NCI-H345 treated with DMSO at 0.1 percent for 48 hours (cell line): ENCODE measurements at regions not wholly inside any gene's neighbourhood (a gene's known extent, or its start where the extent isn't known, plus 50 kb on each side); places are given as distances from the start of the nearest gene placed in this dataset.
"Not testable (repeated sequence)": the region's sequence is repeated elsewhere in the genome, so short reads cannot be mapped to it uniquely, and the experiment has no call there.

ENCODE experiments used
- DNase-seq: peaks from one replicate; lab custom pipeline; 2025; ENCODE audit not compliant: unreplicated experiment; lab: John Stamatoyannopoulos, UW

GRCh38 chr3:193800138-193801043 lies 207.4 kb downstream of the OPA1 start:
- DNase-seq: no peak

- DNase-seq: no peak
Measured at GRCh38 chr3:193801097-193801496, 208.1 kb downstream of the OPA1 start.

- peak; percentile 34 for DNase-seq
Measured at GRCh38 chr3:193803288-193803687, 210.3 kb downstream of the OPA1 start.

GRCh38 chr3:193805448-193805847 lies 212.4 kb downstream of the OPA1 start:
- DNase-seq: peak; percentile 94

GRCh38 chr3:193808317-193808716 lies 215.3 kb downstream of the OPA1 start:
- DNase-seq: no peak

GRCh38 chr3:193809106-193809505 lies 216.1 kb downstream of the OPA1 start:
- no peak for DNase-seq

- no peak for DNase-seq
Measured at GRCh38 chr3:193812078-193812725, 219.2 kb downstream of the OPA1 start.

- no peak for DNase-seq
Measured at GRCh38 chr3:193812791-193813500, 219.9 kb downstream of the OPA1 start.

GRCh38 chr3:193813501-193813830 lies 220.5 kb downstream of the OPA1 start:
- no peak for DNase-seq

- no peak for DNase-seq
Measured at GRCh38 chr3:193814166-193814892, 221.3 kb downstream of the OPA1 start.

GRCh38 chr3:193815246-193816027 lies 222.4 kb downstream of the OPA1 start:
- no peak for DNase-seq

- no peak for DNase-seq
Measured at GRCh38 chr3:193816028-193816395, 223.0 kb downstream of the OPA1 start.

GRCh38 chr3:193816656-193817311 lies 223.8 kb downstream of the OPA1 start:
- peak; percentile 87 for DNase-seq

GRCh38 chr3:193819117-193820010 lies 226.4 kb downstream of the OPA1 start:
- DNase-seq: peak; percentile 62

- DNase-seq: no peak
Measured at GRCh38 chr3:193821151-193821668, 228.2 kb downstream of the OPA1 start.

GRCh38 chr3:193822492-193823212 lies 229.6 kb downstream of the OPA1 start:
- no peak for DNase-seq

GRCh38 chr3:193823213-193823605 lies 230.2 kb downstream of the OPA1 start:
- DNase-seq: not testable (repeated sequence)

- no peak for DNase-seq
Measured at GRCh38 chr3:193824365-193824764, 231.4 kb downstream of the OPA1 start.
